ENCODE measurements at regions not wholly inside any gene's neighbourhood (a gene's known extent, or its start where the extent isn't known, plus 50 kb on each side); places are given as distances from the start of the nearest gene placed in this dataset.

- H3K27ac ChIP-seq (ENCODE audit: low read depth) = no peak overlapping the region
- Mint-ChIP-seq H3K9me3 (no peaks in the 10 kb centered on the region), H3K36me3 (ENCODE audit: low read depth) (no peaks in the 10 kb centered on the region), H3K4me1 (peaks cover 5% of the 10 kb centered on the region), H3K4me3 (no peak overlapping the region), H3K27ac (no peak overlapping the region), H3K27me3 (ENCODE audit: insufficient read depth, low read depth, poor library complexity) (peaks cover 2% of the 10 kb centered on the region)
- H3K4me3 ChIP-seq = no peak overlapping the region
- H3K79me2 ChIP-seq (replicated peaks; ENCODE audit: insufficient read depth) = no peaks in the 10 kb centered on the region
- no peaks in the 10 kb centered on the region for H3K4me1 ChIP-seq (ENCODE audit: insufficient read depth)
- TF ChIP-seq STAT1 (IDR thresholded peaks at IDR 0.05; ENCODE audit: unreplicated experiment) = no peak
- TF ChIP-seq CREB1 (CRISPR knock-in tag; IDR thresholded peaks at IDR 0.05; ENCODE audit: low read depth) = no peak
- TF ChIP-seq, protein P1, sequence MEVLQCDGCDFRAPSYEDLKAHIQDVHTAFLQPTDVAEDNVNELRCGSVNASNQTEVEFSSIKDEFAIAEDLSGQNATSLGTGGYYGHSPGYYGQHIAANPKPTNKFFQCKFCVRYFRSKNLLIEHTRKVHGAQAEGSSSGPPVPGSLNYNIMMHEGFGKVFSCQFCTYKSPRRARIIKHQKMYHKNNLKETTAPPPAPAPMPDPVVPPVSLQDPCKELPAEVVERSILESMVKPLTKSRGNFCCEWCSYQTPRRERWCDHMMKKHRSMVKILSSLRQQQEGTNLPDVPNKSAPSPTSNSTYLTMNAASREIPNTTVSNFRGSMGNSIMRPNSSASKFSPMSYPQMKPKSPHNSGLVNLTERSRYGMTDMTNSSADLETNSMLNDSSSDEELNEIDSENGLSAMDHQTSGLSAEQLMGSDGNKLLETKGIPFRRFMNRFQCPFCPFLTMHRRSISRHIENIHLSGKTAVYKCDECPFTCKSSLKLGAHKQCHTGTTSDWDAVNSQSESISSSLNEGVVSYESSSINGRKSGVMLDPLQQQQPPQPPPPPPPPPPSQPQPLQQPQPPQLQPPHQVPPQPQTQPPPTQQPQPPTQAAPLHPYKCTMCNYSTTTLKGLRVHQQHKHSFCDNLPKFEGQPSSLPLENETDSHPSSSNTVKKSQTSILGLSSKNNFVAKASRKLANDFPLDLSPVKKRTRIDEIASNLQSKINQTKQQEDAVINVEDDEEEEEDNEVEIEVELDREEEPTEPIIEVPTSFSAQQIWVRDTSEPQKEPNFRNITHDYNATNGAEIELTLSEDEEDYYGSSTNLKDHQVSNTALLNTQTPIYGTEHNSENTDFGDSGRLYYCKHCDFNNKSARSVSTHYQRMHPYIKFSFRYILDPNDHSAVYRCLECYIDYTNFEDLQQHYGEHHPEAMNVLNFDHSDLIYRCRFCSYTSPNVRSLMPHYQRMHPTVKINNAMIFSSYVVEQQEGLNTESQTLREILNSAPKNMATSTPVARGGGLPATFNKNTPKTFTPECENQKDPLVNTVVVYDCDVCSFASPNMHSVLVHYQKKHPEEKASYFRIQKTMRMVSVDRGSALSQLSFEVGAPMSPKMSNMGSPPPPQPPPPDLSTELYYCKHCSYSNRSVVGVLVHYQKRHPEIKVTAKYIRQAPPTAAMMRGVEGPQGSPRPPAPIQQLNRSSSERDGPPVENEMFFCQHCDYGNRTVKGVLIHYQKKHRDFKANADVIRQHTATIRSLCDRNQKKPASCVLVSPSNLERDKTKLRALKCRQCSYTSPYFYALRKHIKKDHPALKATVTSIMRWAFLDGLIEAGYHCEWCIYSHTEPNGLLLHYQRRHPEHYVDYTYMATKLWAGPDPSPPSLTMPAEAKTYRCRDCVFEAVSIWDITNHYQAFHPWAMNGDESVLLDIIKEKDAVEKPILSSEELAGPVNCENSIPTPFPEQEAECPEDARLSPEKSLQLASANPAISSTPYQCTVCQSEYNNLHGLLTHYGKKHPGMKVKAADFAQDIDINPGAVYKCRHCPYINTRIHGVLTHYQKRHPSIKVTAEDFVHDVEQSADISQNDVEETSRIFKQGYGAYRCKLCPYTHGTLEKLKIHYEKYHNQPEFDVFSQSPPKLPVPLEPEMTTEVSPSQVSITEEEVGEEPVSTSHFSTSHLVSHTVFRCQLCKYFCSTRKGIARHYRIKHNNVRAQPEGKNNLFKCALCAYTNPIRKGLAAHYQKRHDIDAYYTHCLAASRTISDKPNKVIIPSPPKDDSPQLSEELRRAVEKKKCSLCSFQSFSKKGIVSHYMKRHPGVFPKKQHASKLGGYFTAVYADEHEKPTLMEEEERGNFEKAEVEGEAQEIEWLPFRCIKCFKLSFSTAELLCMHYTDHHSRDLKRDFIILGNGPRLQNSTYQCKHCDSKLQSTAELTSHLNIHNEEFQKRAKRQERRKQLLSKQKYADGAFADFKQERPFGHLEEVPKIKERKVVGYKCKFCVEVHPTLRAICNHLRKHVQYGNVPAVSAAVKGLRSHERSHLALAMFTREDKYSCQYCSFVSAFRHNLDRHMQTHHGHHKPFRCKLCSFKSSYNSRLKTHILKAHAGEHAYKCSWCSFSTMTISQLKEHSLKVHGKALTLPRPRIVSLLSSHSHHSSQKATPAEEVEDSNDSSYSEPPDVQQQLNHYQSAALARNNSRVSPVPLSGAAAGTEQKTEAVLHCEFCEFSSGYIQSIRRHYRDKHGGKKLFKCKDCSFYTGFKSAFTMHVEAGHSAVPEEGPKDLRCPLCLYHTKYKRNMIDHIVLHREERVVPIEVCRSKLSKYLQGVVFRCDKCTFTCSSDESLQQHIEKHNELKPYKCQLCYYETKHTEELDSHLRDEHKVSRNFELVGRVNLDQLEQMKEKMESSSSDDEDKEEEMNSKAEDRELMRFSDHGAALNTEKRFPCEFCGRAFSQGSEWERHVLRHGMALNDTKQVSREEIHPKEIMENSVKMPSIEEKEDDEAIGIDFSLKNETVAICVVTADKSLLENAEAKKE (CRISPR knock-in tag; IDR thresholded peaks at IDR 0.05) = no peak
- TF ChIP-seq, protein P2, sequence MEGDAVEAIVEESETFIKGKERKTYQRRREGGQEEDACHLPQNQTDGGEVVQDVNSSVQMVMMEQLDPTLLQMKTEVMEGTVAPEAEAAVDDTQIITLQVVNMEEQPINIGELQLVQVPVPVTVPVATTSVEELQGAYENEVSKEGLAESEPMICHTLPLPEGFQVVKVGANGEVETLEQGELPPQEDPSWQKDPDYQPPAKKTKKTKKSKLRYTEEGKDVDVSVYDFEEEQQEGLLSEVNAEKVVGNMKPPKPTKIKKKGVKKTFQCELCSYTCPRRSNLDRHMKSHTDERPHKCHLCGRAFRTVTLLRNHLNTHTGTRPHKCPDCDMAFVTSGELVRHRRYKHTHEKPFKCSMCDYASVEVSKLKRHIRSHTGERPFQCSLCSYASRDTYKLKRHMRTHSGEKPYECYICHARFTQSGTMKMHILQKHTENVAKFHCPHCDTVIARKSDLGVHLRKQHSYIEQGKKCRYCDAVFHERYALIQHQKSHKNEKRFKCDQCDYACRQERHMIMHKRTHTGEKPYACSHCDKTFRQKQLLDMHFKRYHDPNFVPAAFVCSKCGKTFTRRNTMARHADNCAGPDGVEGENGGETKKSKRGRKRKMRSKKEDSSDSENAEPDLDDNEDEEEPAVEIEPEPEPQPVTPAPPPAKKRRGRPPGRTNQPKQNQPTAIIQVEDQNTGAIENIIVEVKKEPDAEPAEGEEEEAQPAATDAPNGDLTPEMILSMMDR (conservative IDR thresholded peaks at IDR 0.05; ENCODE audit: low read depth in 2 of 2) = no peak
- no peak for TF ChIP-seq EZH2 (IDR thresholded peaks at IDR 0.05; ENCODE audit: low read depth, unreplicated experiment)
- TF ChIP-seq NANOG (IDR thresholded peaks at IDR 0.05; ENCODE audit: borderline replicate concordance) = no peak
- TF ChIP-seq ETS1 (IDR thresholded peaks at IDR 0.05) = no peak
- no peak for TF ChIP-seq ZNF331 (CRISPR knock-in tag; IDR thresholded peaks at IDR 0.05; ENCODE audit: low read depth)
- no peak for TF ChIP-seq JUNB (IDR thresholded peaks at IDR 0.05; ENCODE audit: unreplicated experiment)
- no peak for TF ChIP-seq POLR2AphosphoS5 (IDR thresholded peaks at IDR 0.05; ENCODE audit: low read depth)
- no peak for TF ChIP-seq EZH2phosphoT487 (IDR thresholded peaks at IDR 0.05; ENCODE audit: unreplicated experiment)
- no peak for TF ChIP-seq ZNF114 (CRISPR knock-in tag; IDR thresholded peaks at IDR 0.05)
- TF ChIP-seq, protein P3, sequence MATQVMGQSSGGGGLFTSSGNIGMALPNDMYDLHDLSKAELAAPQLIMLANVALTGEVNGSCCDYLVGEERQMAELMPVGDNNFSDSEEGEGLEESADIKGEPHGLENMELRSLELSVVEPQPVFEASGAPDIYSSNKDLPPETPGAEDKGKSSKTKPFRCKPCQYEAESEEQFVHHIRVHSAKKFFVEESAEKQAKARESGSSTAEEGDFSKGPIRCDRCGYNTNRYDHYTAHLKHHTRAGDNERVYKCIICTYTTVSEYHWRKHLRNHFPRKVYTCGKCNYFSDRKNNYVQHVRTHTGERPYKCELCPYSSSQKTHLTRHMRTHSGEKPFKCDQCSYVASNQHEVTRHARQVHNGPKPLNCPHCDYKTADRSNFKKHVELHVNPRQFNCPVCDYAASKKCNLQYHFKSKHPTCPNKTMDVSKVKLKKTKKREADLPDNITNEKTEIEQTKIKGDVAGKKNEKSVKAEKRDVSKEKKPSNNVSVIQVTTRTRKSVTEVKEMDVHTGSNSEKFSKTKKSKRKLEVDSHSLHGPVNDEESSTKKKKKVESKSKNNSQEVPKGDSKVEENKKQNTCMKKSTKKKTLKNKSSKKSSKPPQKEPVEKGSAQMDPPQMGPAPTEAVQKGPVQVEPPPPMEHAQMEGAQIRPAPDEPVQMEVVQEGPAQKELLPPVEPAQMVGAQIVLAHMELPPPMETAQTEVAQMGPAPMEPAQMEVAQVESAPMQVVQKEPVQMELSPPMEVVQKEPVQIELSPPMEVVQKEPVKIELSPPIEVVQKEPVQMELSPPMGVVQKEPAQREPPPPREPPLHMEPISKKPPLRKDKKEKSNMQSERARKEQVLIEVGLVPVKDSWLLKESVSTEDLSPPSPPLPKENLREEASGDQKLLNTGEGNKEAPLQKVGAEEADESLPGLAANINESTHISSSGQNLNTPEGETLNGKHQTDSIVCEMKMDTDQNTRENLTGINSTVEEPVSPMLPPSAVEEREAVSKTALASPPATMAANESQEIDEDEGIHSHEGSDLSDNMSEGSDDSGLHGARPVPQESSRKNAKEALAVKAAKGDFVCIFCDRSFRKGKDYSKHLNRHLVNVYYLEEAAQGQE (IDR thresholded peaks at IDR 0.05; ENCODE audit: unreplicated experiment) = no peak
- no peaks in the 10 kb centered on the region for H3K9me2 ChIP-seq (ENCODE audit: insufficient read depth)
- no peaks in the 10 kb centered on the region for H4K20me1 ChIP-seq (replicated peaks; ENCODE audit: insufficient read depth)
- no peaks in the 10 kb centered on the region for H3K36me3 ChIP-seq (ENCODE audit: insufficient read depth)
- no peaks in the 10 kb centered on the region for H3F3A ChIP-seq (replicated peaks; ENCODE audit: low read depth)
- peak overlapping the region; percentile 28 for H2AFZ ChIP-seq
- no peak for DNase-seq (ENCODE audit: low spot score)
- H3K4me2 ChIP-seq = no peak overlapping the region
- no peaks in the 10 kb centered on the region for H3K27me3 ChIP-seq (ENCODE audit: insufficient read depth)
- ATAC-seq = no peak
These were observed 377.8 kb upstream of the PRKX start for GRCh38 chrX:4091046-4091760.
